NCI-H1694 (cell line): ENCODE measurements at regions not wholly inside any gene's neighbourhood (a gene's known extent, or its start where the extent isn't known, plus 50 kb on each side); places are given as distances from the start of the nearest gene placed in this dataset.

Experiments used
- DNase-seq: peaks from one replicate; lab custom pipeline; 2025; lab: John Stamatoyannopoulos, UW

- no peak for DNase-seq
These were observed 164.4 kb upstream of the LRIG3 start for GRCh38 chr12:59084511-59085375.

- DNase-seq, result no peak
These were observed 162.6 kb upstream of the LRIG3 start for GRCh38 chr12:59082952-59083351.

- no peak for DNase-seq
These were observed 159.8 kb upstream of the LRIG3 start for GRCh38 chr12:59080101-59080500.

GRCh38 chr12:59079472-59079871 is 159.2 kb upstream of the LRIG3 start:
- no peak for DNase-seq

- DNase-seq, result no peak
These were observed 158.7 kb upstream of the LRIG3 start for GRCh38 chr12:59079002-59079401.

- DNase-seq, result no peak
These were observed 157.5 kb upstream of the LRIG3 start for GRCh38 chr12:59077575-59078426.

GRCh38 chr12:59077153-59077552 is 156.8 kb upstream of the LRIG3 start:
- no peak for DNase-seq

- no peak for DNase-seq
These were observed 156.3 kb upstream of the LRIG3 start for GRCh38 chr12:59076622-59077021.

GRCh38 chr12:59075968-59076490 is 155.7 kb upstream of the LRIG3 start:
- DNase-seq, result no peak

- DNase-seq, result no peak
These were observed 154.8 kb upstream of the LRIG3 start for GRCh38 chr12:59075141-59075540.

- DNase-seq, result no peak
These were observed 150.1 kb upstream of the LRIG3 start for GRCh38 chr12:59070322-59070933.

GRCh38 chr12:59069516-59069915 is 149.2 kb upstream of the LRIG3 start:
- no peak for DNase-seq

- DNase-seq, result no peak
These were observed 148.1 kb upstream of the LRIG3 start for GRCh38 chr12:59068436-59068835.

GRCh38 chr12:59067083-59067482 is 146.8 kb upstream of the LRIG3 start:
- no peak for DNase-seq

- no peak for DNase-seq
These were observed 146.1 kb upstream of the LRIG3 start for GRCh38 chr12:59066445-59066844.

- no peak for DNase-seq
These were observed 139.0 kb upstream of the LRIG3 start for GRCh38 chr12:59059088-59059935.

GRCh38 chr12:59056966-59057365 is 136.7 kb upstream of the LRIG3 start:
- no peak for DNase-seq

GRCh38 chr12:59055204-59055860 is 135.0 kb upstream of the LRIG3 start:
- no peak for DNase-seq

- DNase-seq, result peak; percentile 75
These were observed 133.1 kb upstream of the LRIG3 start for GRCh38 chr12:59053266-59053899.

GRCh38 chr12:59046763-59047534 is 126.6 kb upstream of the LRIG3 start:
- DNase-seq, result no peak
